WTC11 (cell line): ENCODE measurements at regions not wholly inside any gene's neighbourhood (a gene's known extent, or its start where the extent isn't known, plus 50 kb on each side); places are given as distances from the start of the nearest gene placed in this dataset.

Experiments
- ATAC-seq: fragments of 200-7000 bp; cut with Tn5 transposase; 2 replicates; pipeline ENCODE4 v1.10.0; 2021; ENCODE audit warnings: mild to moderate bottlenecking, moderate library complexity
- CTCF ChIA-PET: fragments of 300-600 bp; sonication (Branson Sonifier 250); formaldehyde crosslinking; loops from one replicate; lab custom pipeline; 2021; ENCODE audit warnings: antibody characterized with exemption; lab: Charles Lee
- POLR2A ChIA-PET: fragments of 350-600 bp; sonication (Branson Sonifier 250); formaldehyde crosslinking; loops from one replicate; lab custom pipeline; 2021; ENCODE audit warnings: antibody characterized with exemption; lab: Charles Lee
- DNase-seq: peaks from one replicate; pipeline ENCODE4 v3.0.0; 2021; ENCODE audit warnings: low spot score
- H3K27ac Mint-ChIP-seq: 2 replicates; pipeline ENCODE4 v1.8.0; 2021; ENCODE audit warnings: mixed read lengths
- H3K27me3 Mint-ChIP-seq: 2 replicates; pipeline ENCODE4 v1.8.0; 2021; ENCODE audit warnings: low read depth, mild to moderate bottlenecking, moderate library complexity, mixed read lengths
- H3K36me3 Mint-ChIP-seq: 2 replicates; pipeline ENCODE4 v1.8.0; 2021; ENCODE audit warnings: mixed read lengths
- H3K4me1 Mint-ChIP-seq: 2 replicates; pipeline ENCODE4 v1.8.0; 2022; ENCODE audit warnings: mixed read lengths
- H3K4me3 Mint-ChIP-seq: 2 replicates; pipeline ENCODE4 v1.8.0; 2021; ENCODE audit warnings: mild to moderate bottlenecking, moderate library complexity, mixed read lengths
- H3K9me3 Mint-ChIP-seq: 2 replicates; pipeline ENCODE4 v1.8.0; 2021; ENCODE audit warnings: mixed read lengths
- ARID4B ChIP-seq: sonication (generic); formaldehyde crosslinking; IDR thresholded peaks from 2 replicates; pipeline ENCODE4 v1.8.0; 2023; ENCODE audit warnings: missing genetic modification reagents, mild to moderate bottlenecking, borderline replicate concordance
- CDX4 ChIP-seq: fragments of 250-450 bp; sonication (Bioruptor Pico); IDR thresholded peaks from 2 replicates; pipeline ENCODE4 v1.9.0; 2021; ENCODE audit warnings: moderate library complexity, mild to moderate bottlenecking, inconsistent platforms, borderline replicate concordance
- CREB1 ChIP-seq: sonication (generic); formaldehyde crosslinking; IDR thresholded peaks from 2 replicates; pipeline ENCODE4 v1.8.0; 2023; ENCODE audit warnings: mild to moderate bottlenecking, missing genetic modification reagents
- CREM ChIP-seq: sonication (generic); formaldehyde crosslinking; IDR thresholded peaks from 2 replicates; pipeline ENCODE4 v1.8.1; 2022; ENCODE audit warnings: mild to moderate bottlenecking, missing genetic modification reagents, moderate library complexity
- EMX1 ChIP-seq: fragments of 250-450 bp; sonication (Bioruptor Pico); IDR thresholded peaks from 2 replicates; pipeline ENCODE4 v1.8.0; 2021; ENCODE audit warnings: mild to moderate bottlenecking
- ERG ChIP-seq: fragments of 250-450 bp; sonication (Bioruptor Pico); IDR thresholded peaks from 2 replicates; pipeline ENCODE4 v1.8.0; 2021; ENCODE audit warnings: mild to moderate bottlenecking
- HMGA2 ChIP-seq: fragments of 250-450 bp; sonication (Bioruptor Pico); IDR thresholded peaks from 2 replicates; pipeline ENCODE4 v1.4.0; 2021; ENCODE audit warnings: mild to moderate bottlenecking, moderate library complexity
- HMGXB4 ChIP-seq: sonication (generic); formaldehyde crosslinking; IDR thresholded peaks from 2 replicates; pipeline ENCODE4 v1.8.1; 2023; ENCODE audit warnings: mild to moderate bottlenecking, moderate library complexity, missing genetic modification reagents
- IRF2 ChIP-seq: sonication (generic); formaldehyde crosslinking; IDR thresholded peaks from 2 replicates; pipeline ENCODE4 v1.8.0; 2022; ENCODE audit warnings: low read depth, missing genetic modification reagents, borderline replicate concordance
- JUN ChIP-seq: sonication (generic); formaldehyde crosslinking; IDR thresholded peaks from 2 replicates; pipeline ENCODE4 v1.8.0; 2023; ENCODE audit warnings: mild to moderate bottlenecking, missing genetic modification reagents
- MAX ChIP-seq: sonication (generic); formaldehyde crosslinking; IDR thresholded peaks from 2 replicates; pipeline ENCODE4 v1.8.0; 2022; ENCODE audit warnings: mild to moderate bottlenecking, missing genetic modification reagents
- NFE2L1 ChIP-seq: sonication (generic); formaldehyde crosslinking; IDR thresholded peaks from 2 replicates; pipeline ENCODE4 v1.8.1; 2023; ENCODE audit warnings: missing genetic modification reagents
- OVOL2 ChIP-seq: fragments of 250-450 bp; sonication (Bioruptor Pico); IDR thresholded peaks from 2 replicates; pipeline ENCODE4 v1.9.0; 2021; ENCODE audit warnings: mild to moderate bottlenecking, borderline replicate concordance
- RELA ChIP-seq: sonication (generic); formaldehyde crosslinking; IDR thresholded peaks from 2 replicates; pipeline ENCODE4 v1.8.1; 2022; ENCODE audit warnings: missing genetic modification reagents, mild to moderate bottlenecking, borderline replicate concordance
- SP1 ChIP-seq: sonication (generic); formaldehyde crosslinking; conservative IDR thresholded peaks from 2 replicates; pipeline ENCODE4 v1.8.1; 2022; ENCODE audit warnings: missing genetic modification reagents
- ZNF263 ChIP-seq: sonication (generic); formaldehyde crosslinking; IDR thresholded peaks from 2 replicates; pipeline ENCODE4 v1.8.1; 2022; ENCODE audit warnings: low read depth, mild to moderate bottlenecking, moderate library complexity, missing genetic modification reagents
- ZNF317 ChIP-seq: sonication (generic); formaldehyde crosslinking; IDR thresholded peaks from 2 replicates; pipeline ENCODE4 v1.8.1; 2023; ENCODE audit warnings: low read depth, mild to moderate bottlenecking, moderate library complexity, missing genetic modification reagents, borderline replicate concordance
- ZNF532 ChIP-seq: fragments of 250-450 bp; sonication (Bioruptor Pico); IDR thresholded peaks from 2 replicates; pipeline ENCODE4 v1.9.0; 2021; ENCODE audit warnings: mild to moderate bottlenecking, borderline replicate concordance
- ZNF671 ChIP-seq: fragments of 250-450 bp; sonication (Bioruptor Pico); IDR thresholded peaks from 2 replicates; pipeline ENCODE4 v1.8.0; 2021; ENCODE audit warnings: mild to moderate bottlenecking

GRCh38 chr18:75745147-75745546, 317.6 kb upstream of the SMIM21 start (continued):
- TF ChIP-seq ARID4B (CRISPR knock-in tag): no peak

GRCh38 chr18:75742516-75742915, 315.0 kb upstream of the SMIM21 start:
- no peaks in the 10 kb centered on the region for H3K27me3 Mint-ChIP-seq
- no peak for ATAC-seq
- H3K36me3 Mint-ChIP-seq: peaks cover 8% of the 10 kb centered on the region
- CTCF ChIA-PET: no interaction called here
- POLR2A ChIA-PET: no interaction called here
- no peaks in the 10 kb centered on the region for H3K4me1 Mint-ChIP-seq
- H3K27ac Mint-ChIP-seq: no peak overlapping the region
- peaks cover 16% of the 10 kb centered on the region for H3K9me3 Mint-ChIP-seq
- no peak overlapping the region for H3K4me3 Mint-ChIP-seq
- TF ChIP-seq CDX4 (CRISPR knock-in tag): no peak
- no peak for TF ChIP-seq NFE2L1 (CRISPR knock-in tag)
- TF ChIP-seq IRF2 (CRISPR knock-in tag): no peak
- TF ChIP-seq ZNF671 (CRISPR knock-in tag): no peak
- no peak for TF ChIP-seq ERG (CRISPR knock-in tag)
- TF ChIP-seq ZNF317: no peak
- TF ChIP-seq OVOL2 (CRISPR knock-in tag): no peak
- TF ChIP-seq JUN (CRISPR knock-in tag): no peak
- TF ChIP-seq HMGA2 (CRISPR knock-in tag): no peak
- TF ChIP-seq MAX (CRISPR knock-in tag): no peak
- TF ChIP-seq CREM: no peak
- TF ChIP-seq EMX1 (CRISPR knock-in tag): no peak
- TF ChIP-seq RELA (CRISPR knock-in tag): no peak
- no peak for TF ChIP-seq ZNF532 (CRISPR knock-in tag)
- TF ChIP-seq SP1 (CRISPR knock-in tag): no peak
- TF ChIP-seq CREB1: no peak
- no peak for TF ChIP-seq HMGXB4 (CRISPR knock-in tag)
- no peak for TF ChIP-seq ZNF263 (CRISPR knock-in tag)
- TF ChIP-seq, all 79 proteins: peak for 0
- DNase-seq: no peak
